ENCODE measurements at regions not wholly inside any gene's neighbourhood (a gene's known extent, or its start where the extent isn't known, plus 50 kb on each side); places are given as distances from the start of the nearest gene placed in this dataset.

- TF ChIP-seq SMARCC2 (IDR thresholded peaks at IDR 0.05; ENCODE audit: low read depth), result peak; percentile 94
- TF ChIP-seq ARHGAP35 (IDR thresholded peaks at IDR 0.05; ENCODE audit: partially characterized antibody), result no peak
- TF ChIP-seq MNT (conservative IDR thresholded peaks at IDR 0.05), result peak; percentile 36 to 53; a peak in 2 of 4 replicates
- no peak for TF ChIP-seq ZNF253 (CRISPR knock-in tag; conservative IDR thresholded peaks at IDR 0.05)
- TF ChIP-seq MAX (CRISPR knock-in tag; IDR thresholded peaks at IDR 0.05), result no peak
- no peak for TF ChIP-seq TAF1 (IDR thresholded peaks at IDR 0.05; ENCODE audit: control insufficient read depth, extremely low read depth, insufficient read depth, low read length, severe bottlenecking)
- no peak for TF ChIP-seq MLX (CRISPR knock-in tag; conservative IDR thresholded peaks at IDR 0.05)
- TF ChIP-seq POLR2AphosphoS5 (IDR thresholded peaks at IDR 0.05; ENCODE audit: control insufficient read depth, insufficient read depth, low read depth, low read length), result peak; percentile 65; the same call in 1 of the 2 replicates
These were observed 104.9 kb upstream of the MGAT5 start for GRCh38 chr2:134148843-134149472.
